Activated CD4-positive, alpha-beta T cell treated with anti-CD3 and anti-CD28 coated beads, Interleukin-2, Interleukin-6, amounts not matched to agents 100 ng/mL and 50 ng/mL, durations not matched to agents 16 hours and 8 hours (primary cell): ENCODE measurements at regions not wholly inside any gene's neighbourhood (a gene's known extent, or its start where the extent isn't known, plus 50 kb on each side); places are given as distances from the start of the nearest gene placed in this dataset.
"Not testable (repeated sequence)": the region's sequence is repeated elsewhere in the genome, so short reads cannot be mapped to it uniquely, and the experiment has no call there.

ENCODE experiments used
- DNase-seq: peaks from one replicate; pipeline ENCODE4 v3.0.0-alpha.2; 2020

DNA sequence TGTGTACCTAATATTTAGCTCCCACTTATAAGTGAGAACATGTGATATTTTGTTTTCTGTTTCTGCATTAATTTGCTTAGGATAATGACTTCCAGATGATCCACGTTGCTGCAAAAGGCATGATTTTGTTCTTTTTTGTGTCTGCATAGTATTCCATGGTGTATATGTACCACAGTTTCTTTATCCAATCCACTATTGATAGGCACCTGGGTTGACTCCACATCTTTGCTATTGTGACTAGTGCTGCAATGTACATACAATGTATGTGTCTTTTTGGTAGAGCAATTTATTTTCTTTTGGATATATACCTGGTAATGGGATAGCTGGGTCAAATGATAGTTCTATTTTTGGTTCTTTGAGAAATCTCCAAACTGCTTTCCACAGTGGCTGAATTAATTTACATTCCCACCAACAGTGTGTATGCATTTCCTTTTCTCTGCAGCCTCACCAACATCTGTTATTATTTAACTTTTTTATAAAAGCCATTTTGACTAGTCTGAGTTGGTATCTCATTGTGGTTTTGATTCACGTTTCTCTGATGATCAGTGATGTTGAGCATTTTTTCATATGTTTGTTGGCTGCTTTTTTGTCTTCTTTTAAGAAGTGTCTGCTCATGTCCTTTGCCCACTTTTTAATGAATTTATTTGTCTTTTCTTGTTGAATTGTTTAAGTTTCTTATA is 102.8 kb upstream of the GAS1 start:
- not testable (repeated sequence) for DNase-seq

DNA sequence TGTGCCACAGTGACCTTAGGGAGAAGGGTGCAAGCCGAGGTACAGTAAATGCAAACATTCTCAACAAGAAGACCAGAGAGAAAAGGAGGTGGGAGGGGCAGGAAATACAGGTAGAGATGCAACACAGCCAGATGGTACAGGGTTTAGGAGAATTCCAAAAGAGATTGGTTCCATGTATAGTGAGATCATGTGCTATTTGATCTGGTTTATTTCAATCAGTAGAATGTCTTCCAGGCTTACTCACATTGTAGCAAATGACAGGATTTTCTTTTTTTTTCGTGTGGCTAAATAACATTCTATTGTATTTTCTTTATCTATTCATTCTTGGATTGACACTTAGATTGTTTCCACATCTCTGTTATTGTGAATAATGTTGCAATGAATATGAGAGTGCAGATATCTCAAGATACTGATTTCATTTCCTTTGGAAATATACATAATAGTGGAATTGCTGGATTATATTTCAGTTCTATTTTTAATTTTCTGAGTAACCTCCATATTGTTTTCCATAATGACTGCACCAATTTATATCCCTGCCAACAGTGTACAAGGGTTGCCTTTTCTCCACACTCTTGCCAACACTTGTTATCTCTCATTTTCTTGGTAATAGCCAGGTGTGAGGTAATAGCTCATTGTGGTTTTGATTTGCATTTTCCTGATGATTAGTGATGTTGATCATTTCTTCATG is 107.8 kb upstream of the GAS1 start:
- DNase-seq: no peak

DNA sequence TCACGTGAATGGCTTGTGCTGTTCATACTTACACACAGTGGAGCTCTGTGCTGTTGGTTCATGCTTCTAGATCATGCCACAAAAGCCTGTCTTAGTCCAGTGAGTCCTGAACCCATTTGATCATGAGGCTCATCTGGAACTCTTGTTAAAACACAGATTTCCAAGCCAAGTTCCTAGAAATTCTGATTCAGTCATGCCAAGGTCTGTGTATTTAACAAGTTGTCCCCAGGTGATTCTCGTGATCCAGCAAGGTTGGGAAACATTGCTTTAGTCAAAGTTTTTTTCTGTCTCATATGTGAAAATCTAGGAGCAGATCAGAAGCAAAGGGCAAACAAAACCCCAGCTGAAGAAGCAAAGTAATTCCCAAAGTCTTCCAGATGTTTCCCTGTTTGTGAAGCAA is 112.5 kb upstream of the GAS1 start:
- DNase-seq: no peak

DNA sequence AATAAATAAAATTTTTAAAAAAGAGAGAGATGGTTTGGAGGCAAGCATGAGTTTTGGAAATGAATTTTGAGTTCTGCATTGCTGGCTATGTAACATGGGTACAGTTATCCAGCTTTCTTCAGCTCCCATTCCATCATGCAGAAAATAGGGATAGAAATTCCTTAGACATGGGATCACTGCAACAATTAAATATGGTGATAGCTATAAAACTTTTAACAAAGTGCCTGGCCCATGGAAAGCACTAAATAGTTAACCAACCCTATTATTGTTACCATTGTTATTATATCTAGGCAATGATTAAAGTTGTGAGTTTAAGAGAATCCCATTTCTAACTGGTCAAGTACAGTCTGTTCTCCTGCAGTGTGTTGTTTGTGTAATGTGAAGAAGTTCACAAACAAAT is 115.4 kb upstream of the GAS1 start:
- DNase-seq: no peak

DNA sequence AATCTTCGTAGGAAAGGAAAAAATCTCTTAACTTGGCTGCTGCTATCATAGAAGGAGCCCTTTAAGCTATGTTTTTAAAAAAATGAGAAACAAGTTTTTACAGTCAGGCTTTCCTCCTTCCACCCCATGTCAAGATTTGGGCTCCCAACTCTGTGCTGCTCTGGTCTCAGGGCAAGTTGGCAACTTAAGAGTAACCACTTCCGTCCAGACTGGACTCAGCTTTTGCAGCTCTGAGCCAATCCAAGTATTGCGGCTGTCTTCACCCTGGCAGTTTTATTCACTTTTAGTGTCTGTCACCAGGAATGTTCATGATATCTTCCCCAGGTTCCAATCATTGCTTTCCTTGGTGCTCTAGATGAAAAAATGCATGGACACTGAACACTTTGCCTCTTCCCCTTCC is 115.9 kb upstream of the GAS1 start:
- DNase-seq: no peak

DNA sequence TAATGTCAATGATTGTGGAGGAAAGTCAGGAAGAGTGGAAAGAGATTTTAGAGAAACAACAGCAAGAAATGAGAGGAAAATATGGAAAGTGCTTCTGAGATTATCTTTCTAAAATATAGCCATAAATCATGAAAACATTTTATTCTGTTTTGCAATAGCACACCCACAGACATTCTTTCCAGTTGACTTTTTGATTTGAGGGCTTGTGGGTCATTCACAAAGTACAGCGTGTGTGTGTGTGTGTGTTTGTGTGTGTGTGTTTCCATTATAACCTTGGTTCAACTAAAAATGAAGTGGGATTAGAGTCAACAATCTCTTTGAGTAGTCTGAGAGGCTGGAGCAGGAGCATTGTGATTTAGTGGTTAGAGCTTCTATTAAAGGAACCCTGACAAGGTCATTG is 116.6 kb upstream of the GAS1 start:
- no peak for DNase-seq

DNA sequence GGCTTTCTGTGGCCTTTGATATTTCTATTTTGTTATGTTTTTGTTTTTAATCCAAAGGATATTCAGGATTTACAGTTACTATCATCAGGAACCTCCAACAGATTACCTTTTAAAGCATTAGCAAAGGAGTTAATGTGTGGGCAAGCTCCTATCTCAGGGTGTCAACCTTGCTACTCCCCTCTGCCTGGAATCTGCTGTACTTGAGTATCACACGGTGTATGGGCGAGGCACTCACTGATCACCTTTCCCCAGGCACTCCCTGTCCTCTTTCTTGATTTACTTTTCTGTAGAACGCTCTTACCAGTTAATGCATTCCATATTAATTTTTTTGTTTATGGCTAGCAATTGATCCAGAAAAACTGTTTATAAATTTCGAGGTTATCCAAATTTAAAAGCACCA is 117.0 kb upstream of the GAS1 start:
- no peak for DNase-seq

DNA sequence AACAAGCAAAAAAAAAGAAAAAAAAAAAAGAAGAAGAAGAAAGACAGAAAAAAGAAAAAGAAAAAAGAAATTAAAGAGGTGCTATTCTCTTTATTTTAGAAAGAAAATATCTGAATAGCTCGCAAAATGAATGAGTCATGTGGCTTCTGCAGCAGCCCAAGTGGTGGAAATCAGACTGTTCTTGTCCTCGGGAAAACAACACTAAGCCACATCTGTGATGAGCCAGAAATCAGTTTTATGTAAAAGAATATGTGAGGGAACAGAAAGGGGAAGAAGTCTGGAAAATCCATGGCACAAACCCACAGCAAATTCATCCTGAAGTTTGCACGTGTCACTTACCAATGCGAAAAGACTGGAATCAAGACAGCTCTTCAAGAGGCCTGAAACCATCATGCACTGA is 118.7 kb upstream of the GAS1 start:
- no peak for DNase-seq

DNA sequence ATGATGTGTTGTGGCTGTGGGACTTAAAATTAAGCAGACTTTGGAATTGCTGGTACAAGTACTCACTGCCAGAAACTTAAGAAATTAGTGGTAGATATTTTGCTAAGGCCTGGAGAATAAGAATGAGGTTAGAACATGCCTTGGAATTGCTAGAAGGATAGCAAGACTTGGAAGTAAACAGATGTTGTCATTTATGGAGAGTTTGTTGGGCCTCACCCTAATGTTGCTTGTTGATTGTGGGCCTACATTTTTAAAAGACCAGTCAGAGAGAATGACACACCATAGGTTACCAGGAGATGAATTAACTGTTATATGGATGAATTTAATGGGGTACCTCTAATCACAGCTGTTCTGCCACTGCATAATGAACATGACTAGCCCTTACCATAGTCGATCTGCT is 120.1 kb upstream of the GAS1 start:
- DNase-seq: no peak

DNA sequence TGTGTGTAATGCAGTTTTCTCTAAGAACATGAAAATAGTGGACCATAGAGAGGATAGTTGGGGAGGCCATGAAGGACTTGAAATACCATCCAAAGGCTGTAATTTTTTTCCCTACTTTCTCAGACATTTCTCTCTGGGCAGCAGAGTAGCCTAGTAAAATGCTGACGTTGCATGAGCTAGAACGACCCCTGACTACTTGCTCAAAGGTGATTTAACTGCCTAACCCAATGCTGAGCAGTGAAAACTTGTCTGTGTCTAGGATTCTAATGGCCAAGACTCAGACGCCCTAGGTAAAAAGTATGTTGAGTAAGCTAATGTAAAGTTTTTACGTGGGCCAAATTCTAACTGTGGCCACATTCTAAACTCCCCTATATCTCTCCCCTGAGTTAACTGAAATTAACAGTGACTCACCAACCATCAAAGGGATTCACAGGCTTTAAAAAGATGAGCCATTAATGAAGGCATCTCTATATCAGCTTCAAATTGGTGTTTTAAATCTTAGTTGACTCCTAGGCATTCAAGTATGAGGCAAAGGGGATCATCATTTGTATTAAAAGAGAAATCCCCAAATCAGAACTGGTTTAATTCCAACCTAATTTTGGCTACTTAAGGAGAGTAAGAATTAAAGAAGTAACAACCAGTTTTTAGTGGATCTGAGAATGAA is 121.0 kb upstream of the GAS1 start:
- no peak for DNase-seq

DNA sequence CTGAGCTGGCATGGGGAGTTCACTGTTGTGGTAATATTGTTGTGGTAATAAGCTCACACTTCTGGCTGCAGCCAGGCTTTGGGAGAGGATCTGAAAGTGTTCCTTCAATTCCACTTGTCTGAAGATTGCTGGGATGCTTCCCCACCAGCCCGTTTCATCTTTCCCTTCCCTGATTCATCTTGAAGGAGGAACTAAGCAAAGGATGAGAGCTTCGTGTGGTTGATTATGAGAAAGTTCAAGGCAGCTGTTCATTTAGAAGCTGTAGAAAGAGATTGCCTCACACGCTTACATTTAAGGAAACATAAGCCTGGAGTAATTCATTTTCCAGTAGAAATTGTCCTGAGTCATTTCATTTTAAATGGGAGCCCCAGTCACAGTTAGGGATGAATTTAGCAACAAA is 122.4 kb upstream of the GAS1 start:
- no peak for DNase-seq

DNA sequence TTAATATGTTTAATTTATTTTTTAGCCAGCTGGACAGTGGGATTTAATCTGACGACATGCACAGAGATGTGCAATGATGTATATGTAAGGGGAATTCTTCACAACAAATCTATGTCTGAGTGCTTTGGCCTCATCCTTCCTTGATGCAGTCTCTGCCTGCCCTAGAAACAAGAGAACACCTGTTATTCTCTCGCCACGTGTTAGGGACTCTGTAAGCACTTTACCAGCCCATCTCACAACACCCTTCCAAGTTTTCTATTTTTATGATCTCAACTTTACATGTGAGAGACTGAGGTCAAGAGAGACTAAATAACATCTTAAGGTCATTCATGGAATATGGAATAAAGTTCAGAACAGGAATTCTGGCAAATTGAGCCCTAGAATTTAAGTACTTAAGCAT is 123.0 kb upstream of the GAS1 start:
- DNase-seq: no peak

DNA sequence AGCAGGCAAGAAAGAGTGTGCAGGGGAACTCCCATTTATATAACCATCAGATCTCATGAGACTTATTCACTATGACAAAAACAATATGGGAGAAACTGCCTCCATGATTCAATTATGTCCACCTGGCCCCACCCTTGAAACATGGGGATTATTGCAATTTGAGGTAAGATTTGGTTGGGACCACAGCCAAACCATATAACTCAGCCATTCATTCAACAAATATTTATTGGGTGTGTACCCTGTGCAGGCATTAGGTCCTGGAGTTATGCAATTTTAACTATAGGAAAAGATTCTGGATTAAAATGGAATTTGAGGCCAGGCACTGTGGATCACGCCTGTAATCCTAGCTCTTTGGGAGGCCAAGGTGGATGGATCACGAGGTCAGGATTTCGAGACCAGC is 124.2 kb upstream of the GAS1 start:
- DNase-seq: no peak

DNA sequence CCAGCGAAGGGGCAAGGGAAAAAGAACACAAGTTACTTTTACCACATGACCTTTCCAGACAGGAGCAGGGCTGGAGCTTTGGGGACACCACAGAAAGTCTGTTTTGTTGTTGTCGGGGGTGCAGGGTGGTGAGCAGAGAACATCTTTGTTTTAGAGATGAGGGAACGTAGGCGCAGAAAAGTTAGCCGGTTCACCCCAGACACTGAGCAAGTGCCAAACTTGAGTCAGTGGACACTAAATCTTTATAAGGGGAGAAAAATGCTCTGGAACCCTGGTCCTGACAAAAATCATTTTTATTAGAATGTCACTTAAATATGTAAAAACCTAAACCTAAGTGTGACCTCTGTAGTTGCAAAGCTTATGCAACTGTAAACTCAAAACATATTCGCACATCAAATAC is 126.4 kb upstream of the GAS1 start:
- no peak for DNase-seq

DNA sequence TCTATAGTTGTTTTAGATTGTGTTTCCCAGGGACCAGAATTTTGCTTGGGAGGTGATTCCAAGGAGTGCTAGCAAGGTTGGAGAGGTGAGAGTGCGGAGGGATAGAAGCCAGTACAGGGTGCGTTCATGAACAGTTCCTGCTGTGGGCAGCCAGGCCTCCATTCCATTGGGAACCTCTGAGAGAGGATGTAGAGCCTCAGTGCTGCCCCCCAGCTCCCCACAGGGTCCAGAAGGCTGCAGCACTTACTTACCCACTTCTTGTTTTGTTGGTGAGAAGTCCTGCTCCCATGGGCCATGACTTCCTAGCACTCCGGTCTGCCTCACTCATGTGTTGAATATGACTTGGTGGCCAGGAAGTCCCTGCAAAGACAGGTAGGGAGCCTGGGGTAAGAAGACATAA is 128.2 kb upstream of the GAS1 start:
- no peak for DNase-seq

DNA sequence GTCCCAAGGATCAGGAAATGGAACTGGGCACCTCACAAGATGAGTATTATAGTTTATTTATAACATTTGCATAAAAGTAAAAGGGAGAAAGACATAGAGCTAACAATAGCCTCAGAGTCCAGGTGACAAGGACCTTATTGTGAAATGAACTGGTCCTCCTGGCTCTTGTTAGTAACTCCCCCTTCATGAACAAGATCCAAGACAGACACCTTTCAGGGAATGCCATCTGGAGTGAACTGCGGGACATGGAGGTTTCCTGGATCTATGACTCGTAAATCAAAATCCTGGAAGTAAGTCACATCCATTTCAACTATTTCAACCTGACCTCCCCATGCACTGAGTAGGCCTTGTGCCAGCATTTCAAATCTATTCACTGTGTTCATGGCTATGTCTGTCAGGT is 129.5 kb upstream of the GAS1 start:
- no peak for DNase-seq

DNA sequence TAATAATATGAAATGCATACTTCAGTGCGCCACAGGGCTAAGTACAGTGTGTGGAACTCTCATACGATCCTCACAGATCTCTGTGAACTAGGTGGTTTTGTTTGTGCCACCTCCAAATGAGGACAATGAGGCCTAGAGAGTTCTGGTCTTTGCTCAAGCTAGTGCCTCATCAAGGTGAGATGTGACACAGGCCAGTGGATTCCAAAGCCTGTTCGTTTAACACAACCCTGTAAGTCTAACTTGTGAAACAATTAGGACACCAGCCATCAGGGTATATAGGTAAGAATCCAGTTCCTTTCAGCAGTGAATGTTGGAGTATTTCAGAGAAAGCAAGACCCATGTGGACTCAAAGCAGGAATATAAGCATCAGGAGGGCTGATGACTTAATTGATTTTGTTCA is 130.7 kb upstream of the GAS1 start:
- DNase-seq: no peak

DNA sequence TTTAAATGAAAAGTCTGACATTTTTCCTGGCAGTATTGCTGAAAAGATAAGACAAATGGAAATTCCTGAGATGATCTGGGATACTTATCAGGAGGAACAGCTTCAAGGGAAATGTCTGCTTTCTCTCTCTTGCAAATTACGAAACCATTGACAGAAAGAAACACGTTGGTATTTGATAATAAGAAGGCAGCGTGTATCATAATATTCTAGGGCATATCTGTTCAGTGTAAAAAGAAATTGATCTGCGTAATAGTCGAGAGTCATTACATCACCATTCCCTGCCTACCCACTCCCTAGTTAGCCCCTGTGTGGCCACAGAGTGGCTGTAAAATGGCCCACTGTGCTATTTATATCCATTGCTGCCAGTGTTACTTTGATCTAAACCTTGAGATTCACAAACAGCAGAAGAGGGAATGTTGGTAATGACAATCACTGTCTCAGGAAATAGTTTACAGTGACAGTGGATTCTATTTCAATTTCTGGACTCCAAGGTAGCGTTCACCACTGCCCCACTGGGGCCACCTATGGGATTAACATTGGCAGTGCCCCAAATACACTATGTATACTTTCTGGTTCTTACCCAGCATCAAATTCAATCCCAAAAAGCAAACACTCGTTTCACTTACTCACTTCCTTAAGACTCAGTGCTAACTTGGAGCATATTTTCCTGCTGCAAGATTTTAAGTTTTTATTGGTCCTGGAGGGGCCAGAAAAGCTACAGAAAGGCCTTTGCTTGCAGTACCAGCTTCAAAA is 133.4 kb upstream of the GAS1 start:
- no peak for DNase-seq

DNA sequence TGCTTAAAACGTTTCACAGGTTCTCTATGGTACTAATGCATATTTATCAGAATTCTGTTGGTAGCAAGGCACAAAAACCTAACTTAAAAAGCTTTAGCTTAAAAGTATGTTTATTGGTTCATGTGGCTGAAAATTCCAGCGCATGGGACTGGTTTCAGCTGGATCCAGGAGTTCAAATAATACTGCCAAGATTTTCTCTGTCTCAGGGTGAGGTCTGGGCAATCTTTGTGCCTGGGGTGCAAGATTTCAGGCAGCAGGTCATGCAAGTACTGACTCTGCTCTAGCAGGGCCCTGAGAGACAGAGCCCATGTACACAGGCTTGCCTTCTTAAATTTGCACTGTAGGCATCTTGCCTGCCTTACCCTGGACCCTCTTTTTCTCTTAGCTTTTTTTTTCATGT is 134.2 kb upstream of the GAS1 start:
- no peak for DNase-seq

DNA sequence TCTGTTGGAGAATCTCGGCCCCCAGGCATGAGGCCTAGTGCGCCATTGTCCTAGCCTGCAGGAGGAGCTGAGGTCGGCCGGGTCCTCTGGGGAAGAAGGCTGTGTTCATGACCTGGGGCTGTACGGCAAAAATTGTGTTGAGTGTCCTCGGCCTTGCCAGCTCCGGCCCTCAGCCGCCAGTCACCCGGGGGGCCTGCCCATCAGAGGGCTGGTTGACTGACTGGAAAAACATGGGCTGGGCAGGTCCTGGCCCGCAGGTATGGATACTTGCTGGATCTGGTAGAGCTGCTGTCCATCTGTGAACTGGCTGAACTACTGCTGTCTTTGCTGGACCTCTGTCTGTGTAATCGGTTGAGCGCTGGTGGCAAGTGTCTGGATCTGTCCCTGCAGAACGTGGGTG is 136.7 kb upstream of the GAS1 start:
- no peak for DNase-seq

DNA sequence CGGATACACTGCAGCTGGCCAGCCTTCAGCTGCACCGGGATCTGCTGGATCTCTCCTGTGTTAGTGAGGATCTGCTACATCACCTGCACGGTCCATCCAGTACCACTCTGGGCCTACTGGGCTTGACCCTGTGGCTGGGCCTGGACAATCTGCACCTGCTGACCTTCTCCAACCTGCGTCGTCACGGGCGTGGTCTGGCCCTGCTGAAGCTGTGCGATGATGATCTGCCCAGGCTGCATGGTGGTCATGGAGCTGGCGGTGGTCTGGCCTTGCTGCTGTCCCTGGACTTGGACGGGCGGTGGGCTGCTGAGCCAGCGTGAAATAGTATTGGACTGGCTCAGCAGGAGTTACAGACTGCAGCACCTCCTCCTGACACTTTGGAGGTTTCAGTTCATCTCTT is 137.1 kb upstream of the GAS1 start:
- no peak for DNase-seq

DNA sequence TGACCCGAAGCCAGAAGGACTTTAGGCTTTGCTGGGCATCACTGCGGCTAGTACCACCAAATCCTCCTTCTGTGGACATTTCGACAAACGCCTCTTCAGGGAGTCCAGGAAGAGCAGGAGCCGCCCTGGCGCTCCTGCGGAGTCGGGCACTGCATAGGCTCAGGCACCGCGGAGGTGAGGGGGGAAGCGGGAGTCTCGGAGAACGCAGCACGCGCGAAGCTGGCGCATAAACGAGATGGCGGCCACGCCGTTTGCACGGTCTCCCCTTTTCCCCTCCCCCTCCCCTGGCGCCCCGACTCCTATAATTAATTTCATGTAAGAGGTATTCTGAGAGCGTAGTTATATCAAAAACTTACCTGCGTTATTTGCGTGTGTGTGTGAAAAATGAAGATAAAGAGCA is 137.8 kb upstream of the GAS1 start:
- DNase-seq: no peak

DNA sequence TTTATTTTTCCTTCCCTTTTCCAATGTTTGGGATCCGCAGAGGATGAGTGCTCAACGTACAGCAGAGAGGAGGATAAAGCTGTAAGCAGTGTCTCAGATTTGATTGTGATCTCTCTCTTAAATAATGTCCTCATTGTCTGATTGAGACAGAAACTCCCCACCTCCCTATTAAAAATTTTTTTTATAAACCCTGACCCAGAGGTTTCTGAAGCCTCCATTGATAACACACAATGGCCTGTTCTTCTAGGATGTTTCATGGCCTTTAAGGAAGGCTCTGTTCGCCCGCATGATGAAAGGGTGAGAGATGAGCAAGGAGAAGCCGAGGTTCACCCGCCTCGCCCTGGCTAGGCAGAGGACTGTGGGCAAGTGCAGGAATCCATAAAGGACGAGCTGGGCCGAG is 138.2 kb upstream of the GAS1 start:
- DNase-seq: no peak
